UCSD-AML1 (cell line): ENCODE measurements at regions not wholly inside any gene's neighbourhood (a gene's known extent, or its start where the extent isn't known, plus 50 kb on each side); places are given as distances from the start of the nearest gene placed in this dataset.

Source experiments
- DNase-seq: peaks from one replicate; lab custom pipeline; 2025; ENCODE audit not compliant: unreplicated experiment; lab: John Stamatoyannopoulos, UW

DNA sequence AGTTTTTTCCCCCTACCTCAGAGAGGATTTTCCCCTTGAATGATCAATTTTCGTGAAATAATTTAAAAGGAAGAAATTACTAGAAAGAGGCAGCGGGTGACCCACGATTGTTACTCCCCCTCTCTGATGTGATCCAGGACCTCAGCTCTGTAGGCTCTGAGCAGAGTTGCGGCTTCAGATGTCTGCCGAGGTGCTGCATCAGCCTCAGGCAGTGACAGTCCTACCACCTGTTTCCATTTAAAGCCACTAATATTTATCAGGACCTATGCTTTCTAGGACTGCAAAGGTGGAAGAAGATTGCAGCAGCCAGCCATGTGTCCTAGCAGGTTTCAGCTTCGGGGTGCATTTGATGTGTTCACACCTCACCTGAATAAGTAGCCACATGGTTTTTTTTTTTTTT is 294.8 kb upstream of the C2CD4B start:
- DNase-seq, result no peak

- no peak for DNase-seq
Observed at GRCh38 chr15:62462268-62462667, 297.2 kb upstream of the C2CD4B start.

- no peak for DNase-seq
Observed at GRCh38 chr15:62462721-62463120, 297.6 kb upstream of the C2CD4B start.

DNA sequence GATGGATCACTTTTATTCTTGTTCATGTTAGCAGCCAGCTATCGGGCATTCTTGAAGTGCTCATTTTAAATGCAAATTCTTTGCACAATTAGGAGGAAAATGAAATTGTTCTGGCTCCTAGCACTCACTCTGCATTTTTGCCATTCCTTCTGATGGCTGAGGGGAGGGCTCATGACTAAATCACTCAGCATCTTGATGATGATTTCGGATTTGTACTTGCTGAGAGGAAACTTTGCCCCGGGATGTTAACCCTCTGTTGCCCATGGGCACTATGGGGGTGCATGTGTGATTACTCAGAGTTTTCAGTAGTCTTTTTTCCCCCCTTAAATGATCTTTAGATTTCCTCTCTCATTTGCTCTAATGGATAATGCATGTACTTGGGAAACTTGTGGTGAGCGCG is 299.6 kb upstream of the C2CD4B start:
- DNase-seq, result no peak

DNA sequence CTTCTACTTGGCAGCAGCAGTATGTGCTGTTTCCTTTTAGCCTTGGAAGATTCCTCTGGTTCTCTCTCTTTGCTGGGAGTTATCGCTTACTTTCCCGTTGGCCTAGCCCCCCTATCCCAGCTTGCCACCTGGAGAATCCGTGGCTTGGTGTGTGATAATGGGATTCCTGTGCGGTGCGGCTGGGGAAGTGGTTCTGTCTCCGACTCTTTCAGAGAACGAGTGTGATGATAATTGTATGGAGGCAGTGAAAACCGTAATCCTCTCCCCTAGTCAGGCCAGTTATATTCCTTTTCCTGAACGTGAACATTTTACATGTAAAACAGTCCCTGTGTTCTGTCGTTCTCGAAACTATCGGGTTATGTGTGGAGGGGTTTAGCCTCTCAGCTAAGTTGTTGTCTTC is 300.1 kb upstream of the C2CD4B start:
- DNase-seq, result no peak

DNA sequence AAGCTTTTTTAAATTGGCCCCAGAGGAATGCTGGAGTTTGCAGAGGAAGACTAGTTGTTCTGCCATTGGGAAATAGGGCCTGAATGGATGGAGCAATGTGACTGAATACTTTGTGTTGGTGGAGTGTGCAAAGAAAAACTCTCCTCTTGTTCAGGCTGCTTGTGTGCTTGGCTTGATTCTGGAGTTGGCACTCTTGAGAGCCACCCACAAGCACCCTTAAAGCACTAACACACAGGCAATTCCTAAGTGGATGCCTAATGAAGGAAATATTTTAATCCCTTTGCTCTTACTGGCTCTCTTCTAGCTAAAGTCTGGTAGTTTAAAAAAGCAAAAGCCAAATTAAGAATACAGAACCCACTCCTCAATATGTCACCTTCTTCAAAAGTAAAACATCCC is 304.4 kb upstream of the C2CD4B start:
- no peak for DNase-seq

- DNase-seq, result no peak
Observed at GRCh38 chr15:62469874-62470688, 305.0 kb upstream of the C2CD4B start.

- no peak for DNase-seq
Observed at GRCh38 chr15:62472616-62473299, 307.7 kb upstream of the C2CD4B start.

DNA sequence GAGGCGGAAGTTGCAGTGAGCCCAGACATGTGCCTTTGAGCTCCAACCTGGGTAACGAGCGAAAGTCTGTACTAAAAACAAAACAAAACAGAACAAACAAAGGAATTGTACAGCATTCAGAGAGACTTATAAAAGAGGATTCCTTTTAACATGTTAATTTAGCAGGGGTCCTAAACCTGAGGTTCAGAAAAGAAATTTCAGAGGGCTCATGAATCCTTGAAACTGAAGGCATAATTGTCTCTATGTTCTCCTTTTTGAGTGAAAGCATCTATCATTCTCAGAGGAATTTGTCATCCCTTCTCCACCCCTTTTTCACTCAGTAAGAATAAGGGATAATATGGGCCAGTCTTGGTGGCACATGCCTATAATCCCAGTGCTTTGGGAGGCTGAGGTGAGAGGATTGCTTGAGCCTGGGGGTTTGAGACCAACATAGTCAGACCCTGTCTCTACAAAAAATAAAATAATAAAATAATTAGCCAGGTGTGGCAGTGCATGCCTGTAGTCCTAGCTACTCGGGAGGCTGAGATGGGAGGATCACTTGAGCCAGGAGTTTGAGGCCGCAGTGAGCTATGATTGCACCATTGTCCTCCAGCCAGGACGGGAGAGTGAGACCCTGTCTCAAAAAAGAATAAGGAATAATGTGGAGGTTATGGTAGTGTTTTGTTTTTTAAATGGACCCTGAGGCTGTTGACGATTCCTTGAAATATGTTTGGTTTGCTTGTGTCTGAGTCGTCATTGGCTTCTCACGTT is 309.1 kb upstream of the C2CD4B start:
- no peak for DNase-seq

- DNase-seq, result no peak
Observed at GRCh38 chr15:62474771-62475124, 309.7 kb upstream of the C2CD4B start.

DNA sequence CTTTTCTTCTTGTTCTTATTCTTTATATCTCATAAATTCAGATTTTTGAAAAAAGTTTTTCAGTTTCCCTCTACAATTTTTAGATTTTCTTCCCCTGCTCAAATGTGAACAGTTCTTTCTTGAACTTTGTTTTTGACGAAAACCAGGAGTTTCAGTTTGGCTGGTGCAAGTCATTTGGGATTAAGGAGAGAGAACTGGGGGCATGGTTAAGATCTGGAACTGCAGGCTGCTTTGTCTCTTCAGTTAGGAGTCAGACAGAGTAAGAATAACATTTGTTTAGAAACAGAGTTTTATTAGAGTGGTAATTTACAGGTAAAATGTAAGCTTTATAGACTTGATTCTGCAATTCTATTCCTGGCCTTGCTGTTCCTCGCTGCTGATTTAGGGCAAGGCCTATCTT is 310.5 kb upstream of the C2CD4B start:
- DNase-seq, result no peak

- no peak for DNase-seq
Observed at GRCh38 chr15:62476163-62476562, 311.1 kb upstream of the C2CD4B start.

GRCh38 chr15:62477929-62478328 is 312.8 kb upstream of the C2CD4B start:
- DNase-seq, result no peak

DNA sequence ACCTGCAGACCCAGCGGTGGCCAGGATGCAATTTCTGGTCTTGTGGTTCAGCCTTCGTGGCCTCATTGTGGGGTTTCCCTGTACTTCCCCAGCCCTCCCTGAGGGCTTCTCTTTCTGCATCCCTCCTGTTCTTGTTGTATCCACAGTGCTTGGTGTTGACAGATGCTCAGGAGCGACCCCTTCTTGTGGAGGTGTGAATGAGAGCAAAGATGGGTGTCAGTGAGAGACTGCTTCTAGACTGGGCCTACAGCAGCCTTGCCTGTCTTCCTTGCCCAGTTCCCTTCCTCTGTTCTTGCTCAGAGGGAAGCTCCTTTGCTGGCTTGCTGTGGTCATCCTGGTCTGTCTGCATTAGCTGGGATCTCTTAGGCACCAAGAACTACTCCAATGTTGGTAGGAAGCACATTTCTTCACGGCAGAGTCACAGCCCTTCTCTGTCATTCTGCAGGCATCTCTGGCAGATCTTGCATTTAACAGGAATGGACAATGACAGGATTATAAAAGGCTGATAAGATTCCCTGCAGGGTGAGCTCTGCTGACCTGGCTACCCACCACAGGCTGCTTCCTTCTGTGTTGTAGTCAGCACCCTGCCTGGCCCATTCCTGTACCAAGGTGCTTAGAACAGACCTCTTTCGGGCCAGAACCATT is 317.8 kb upstream of the C2CD4B start:
- DNase-seq, result peak; percentile 12

- no peak for DNase-seq
Observed at GRCh38 chr15:62483814-62484213, 318.7 kb upstream of the C2CD4B start.

- DNase-seq, result no peak
Observed at GRCh38 chr15:62485170-62485720, 320.2 kb upstream of the C2CD4B start.

DNA sequence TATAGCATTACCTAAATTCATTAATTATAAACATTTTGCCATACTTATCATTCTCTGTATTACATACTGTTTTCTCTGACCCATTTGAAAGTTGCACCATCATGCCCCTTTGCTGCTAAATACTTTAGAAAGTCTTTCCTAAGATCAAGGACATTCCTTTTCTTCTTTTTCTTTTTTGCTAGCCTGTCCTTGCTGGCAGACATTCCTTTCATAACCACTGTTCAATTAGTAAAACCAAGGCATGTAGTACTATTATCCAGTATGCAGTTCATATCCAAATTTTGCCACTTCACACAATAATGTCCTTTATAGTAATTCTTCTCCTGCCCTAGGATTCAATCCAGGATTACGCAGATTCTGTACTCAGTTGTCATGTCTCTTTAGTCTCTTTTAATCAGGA is 321.0 kb upstream of the C2CD4B start:
- DNase-seq, result no peak

DNA sequence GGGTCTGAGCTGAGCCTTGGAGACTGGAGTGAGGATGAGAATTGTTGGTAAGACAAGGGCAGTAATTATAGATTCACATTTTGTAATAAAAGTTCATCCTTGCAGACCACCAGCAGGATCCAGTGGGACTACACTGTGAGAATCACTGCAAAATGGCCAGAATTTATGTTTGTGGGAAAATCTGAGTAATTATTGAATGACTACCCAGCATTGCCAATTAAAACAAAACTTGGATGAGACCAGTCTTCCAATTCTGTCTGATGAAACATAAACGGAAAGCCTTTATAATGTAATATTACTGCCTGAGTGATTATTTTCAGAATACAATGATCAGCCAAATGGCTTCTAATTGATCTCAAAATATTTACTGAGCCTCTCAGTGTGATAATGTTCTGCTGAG is 323.3 kb upstream of the C2CD4B start:
- no peak for DNase-seq

DNA sequence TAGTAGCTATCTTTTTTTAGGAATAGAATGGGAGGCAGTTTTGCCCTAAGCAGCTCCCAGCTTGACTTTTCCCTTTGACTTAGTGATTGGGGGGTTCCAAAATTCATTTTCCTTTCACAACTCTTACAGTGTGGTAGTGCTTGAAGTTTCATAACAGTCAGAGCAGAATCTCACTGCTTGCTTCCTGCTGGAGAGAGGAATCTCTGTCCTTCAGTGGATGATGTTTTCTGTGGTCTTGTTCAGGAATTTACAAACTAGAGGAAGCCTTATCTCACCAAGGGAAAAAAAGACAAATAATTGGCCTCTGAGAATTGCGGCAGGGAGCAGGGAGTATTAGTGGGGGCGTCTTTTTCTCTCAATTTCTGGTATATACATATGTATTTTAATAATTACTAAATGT is 326.6 kb upstream of the C2CD4B start:
- no peak for DNase-seq

DNA sequence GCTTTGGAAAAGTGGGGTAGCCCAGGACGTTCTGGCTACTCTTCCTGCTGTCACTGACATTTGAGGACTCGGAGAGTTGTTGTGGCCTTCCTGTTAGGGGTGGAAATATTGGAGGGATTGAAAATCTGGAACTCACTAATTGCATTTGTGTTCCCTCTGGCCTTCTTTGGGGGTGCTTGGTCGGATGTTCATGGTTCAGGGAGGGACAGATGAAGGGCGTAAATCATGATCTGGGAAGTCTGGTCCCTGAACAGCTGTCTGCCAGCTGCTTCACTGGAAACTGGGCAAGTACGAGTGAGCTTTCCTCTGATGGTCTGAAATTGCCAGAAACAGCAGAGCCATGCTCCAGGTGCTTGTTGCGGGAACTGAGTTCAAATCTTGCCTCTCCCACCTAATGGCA is 327.8 kb upstream of the C2CD4B start:
- no peak for DNase-seq

DNA sequence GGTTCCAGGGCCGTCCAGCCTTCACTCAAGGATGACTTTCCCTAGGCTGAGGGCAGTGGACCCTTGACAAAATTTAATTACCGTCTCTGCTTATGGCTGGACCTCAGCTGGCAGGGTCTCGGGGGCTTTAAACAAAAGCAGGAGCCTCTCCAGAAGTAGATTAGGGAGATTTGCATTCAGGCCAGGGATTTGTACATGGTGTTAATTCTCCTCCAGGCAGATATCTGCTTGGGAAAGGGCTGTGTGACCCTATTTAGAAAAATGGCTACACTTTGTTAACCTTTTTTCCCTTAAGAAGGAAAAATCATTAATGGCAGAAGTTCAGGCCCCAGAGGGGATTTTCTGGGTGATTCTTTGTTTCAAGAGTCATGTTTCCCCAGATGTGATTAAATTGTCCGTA is 329.1 kb upstream of the C2CD4B start:
- no peak for DNase-seq
